NCI-H2081 treated with DMSO at 0.1 percent for 48 hours (cell line): ENCODE measurements at regions not wholly inside any gene's neighbourhood (a gene's known extent, or its start where the extent isn't known, plus 50 kb on each side); places are given as distances from the start of the nearest gene placed in this dataset.

Experiments used
- DNase-seq: peaks from one replicate; lab custom pipeline; 2025; lab: John Stamatoyannopoulos, UW

DNA sequence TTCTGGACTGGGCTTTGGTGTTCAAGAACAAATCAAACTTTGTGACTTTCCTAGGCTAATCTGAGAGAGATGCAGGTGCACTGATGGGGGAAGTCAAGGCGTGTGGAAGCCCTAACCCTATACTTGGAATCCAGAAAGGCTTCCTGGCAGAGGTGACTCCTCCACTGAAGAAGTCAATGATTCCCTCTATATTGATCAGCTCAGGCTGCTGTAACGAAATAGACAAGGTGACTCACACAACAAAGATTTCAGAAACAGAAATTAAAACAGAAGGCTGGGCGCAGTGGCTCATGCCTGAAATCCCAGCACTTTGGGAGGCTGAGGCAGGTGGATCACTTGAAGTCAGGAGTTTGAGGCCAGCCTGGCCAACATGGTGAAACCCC, 69.6 kb upstream of the GGTA1 start:
- no peak for DNase-seq

GRCh38 chr9:121572581-121572980, 72.9 kb upstream of the GGTA1 start:
- DNase-seq = no peak

GRCh38 chr9:121573717-121574485, 74.3 kb upstream of the GGTA1 start:
- no peak for DNase-seq

GRCh38 chr9:121574774-121575519, 75.3 kb upstream of the GGTA1 start:
- no peak for DNase-seq

- DNase-seq = no peak
Observed at GRCh38 chr9:121576281-121577075, 75.0 kb upstream of the DAB2IP start.

- no peak for DNase-seq
Observed at GRCh38 chr9:121577166-121577565, 74.3 kb upstream of the DAB2IP start.

DNA sequence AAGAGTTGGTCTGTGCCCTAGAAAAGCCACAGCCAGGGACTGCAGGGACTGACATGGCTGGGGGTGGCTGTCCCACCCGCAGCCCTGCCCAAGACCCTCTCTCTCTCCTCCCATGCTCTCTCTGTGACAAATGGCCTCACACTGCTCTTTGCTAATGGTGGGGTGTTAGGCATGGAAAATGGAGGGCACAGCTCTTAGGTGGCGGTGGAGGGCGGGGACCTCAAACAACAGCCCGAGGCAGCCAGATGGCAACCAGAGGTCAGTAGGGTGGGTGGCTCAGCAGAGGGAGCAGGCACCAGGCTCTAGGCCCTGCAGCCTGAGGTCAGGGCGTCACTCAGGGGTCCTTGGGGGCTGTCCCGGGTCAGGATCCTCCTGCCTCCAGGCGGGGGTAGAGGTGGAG, 73.9 kb upstream of the DAB2IP start:
- DNase-seq = no peak

GRCh38 chr9:121581786-121582600, 69.4 kb upstream of the DAB2IP start:
- DNase-seq = no peak

- DNase-seq = no peak
Observed at GRCh38 chr9:121582641-121583040, 68.8 kb upstream of the DAB2IP start.

DNA sequence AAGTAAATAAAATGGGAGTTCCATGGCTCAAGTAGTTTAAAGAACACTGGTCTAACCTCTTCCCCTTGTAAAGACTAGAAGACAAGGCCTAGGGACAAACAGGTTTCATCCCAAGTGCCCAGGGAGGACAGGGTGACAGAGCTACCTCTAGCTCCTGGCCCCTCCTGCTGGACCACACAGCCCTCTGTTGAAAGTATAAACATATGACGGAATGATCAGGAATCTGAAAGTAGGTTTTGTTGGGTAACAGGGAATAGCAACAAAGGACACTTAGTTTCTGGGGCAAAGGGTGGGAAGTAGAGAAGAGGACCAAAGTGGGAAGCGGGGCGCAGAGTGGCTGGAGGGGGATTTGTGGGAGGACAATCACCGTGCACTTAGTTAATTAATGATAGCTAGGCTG, 67.0 kb upstream of the DAB2IP start:
- DNase-seq = no peak

- DNase-seq = no peak
Observed at GRCh38 chr9:121587863-121588262, 63.6 kb upstream of the DAB2IP start.

DNA sequence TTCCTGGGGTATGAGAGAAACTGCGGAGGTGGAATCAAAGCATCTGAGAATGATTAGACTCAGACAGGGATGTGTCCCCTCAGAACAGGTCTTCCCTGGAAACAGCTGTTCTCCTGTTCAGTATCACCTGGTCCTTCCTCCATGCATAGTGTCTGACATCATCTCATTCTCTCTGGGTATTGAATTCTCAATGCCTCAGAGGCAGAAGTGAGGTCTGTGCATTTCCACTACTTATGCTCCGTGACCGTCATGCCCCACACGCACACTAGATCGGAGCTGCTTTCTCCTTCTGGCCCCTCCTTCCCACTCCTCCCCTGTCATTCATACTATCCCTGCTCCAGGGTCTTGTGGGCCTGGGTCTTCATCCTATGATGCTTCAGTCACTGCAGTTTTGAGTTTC, 61.4 kb upstream of the DAB2IP start:
- DNase-seq = no peak

- no peak for DNase-seq
Observed at GRCh38 chr9:121592265-121592664, 59.2 kb upstream of the DAB2IP start.

- DNase-seq = no peak
Observed at GRCh38 chr9:121593066-121593465, 58.4 kb upstream of the DAB2IP start.

DNA sequence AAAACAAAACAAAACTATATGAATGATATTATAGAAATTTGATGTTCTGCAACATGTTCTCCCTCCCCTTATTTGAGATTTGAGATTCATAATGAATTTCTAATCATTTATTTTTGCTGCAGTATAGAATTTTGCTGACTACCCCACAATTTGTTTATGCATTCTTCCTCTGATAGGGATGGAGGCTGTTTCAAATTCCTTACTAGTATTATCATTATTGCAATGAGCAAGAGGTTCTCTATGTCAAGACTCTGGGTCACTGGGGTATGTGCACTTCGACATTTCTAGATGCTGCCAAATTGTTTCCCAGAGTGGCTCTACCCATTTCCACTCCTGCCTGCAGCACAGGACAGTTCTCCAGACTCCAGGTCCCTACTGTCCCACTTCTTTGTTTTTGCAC, 54.9 kb upstream of the DAB2IP start:
- no peak for DNase-seq

GRCh38 chr9:121597698-121598166, 53.7 kb upstream of the DAB2IP start:
- DNase-seq = no peak

GRCh38 chr9:121598167-121598964, 53.1 kb upstream of the DAB2IP start:
- no peak for DNase-seq

- DNase-seq = no peak
Observed at GRCh38 chr9:121598965-121599871, 52.2 kb upstream of the DAB2IP start.

- no peak for DNase-seq
Observed at GRCh38 chr9:121599872-121600585, 51.4 kb upstream of the DAB2IP start.
